T-cell (primary cell): ENCODE measurements at regions not wholly inside any gene's neighbourhood (a gene's known extent, or its start where the extent isn't known, plus 50 kb on each side); places are given as distances from the start of the nearest gene placed in this dataset.

Experiments used
- ATAC-seq, 4 experiments: fragments of 200-7000 bp in 3 of 4; fragments of 150-1000 bp in 1 of 4; cut with Tn5 transposase; replicated peaks in 1 of 4; 1 replicate in 3 of 4; 2 replicates in 1 of 4; pipeline ENCODE4 v1.10.0; 2021; ENCODE audit warnings: moderate library complexity in 3 of 4, mild to moderate bottlenecking in 2 of 4, moderate number of reproducible peaks in 1 of 4
- CTCF ChIA-PET, 2 donors: fragments of 300-600 bp; sonication (Branson Sonifier 250); formaldehyde crosslinking; loops; one replicate each; lab custom pipeline; 2022; ENCODE audit warnings: antibody characterized with exemption in 2 of 2; lab: Charles Lee
- POLR2A ChIA-PET, 2 donors: fragments of 300-600 bp; sonication (Branson Sonifier 250); formaldehyde crosslinking; loops; one replicate each; lab custom pipeline; 2022; ENCODE audit warnings: antibody characterized with exemption in 2 of 2; lab: Charles Lee
- DNase-seq, 35 experiments: peaks; one replicate each; pipeline versions ENCODE4 v3.0.0 to v3.0.0-alpha.2; 2013 to 2023
- H3K27ac ChIP-seq: one replicate; pipeline ENCODE4 v1.5.1; 2013; ENCODE audit warnings: low read length
- H3K27me3 ChIP-seq, 2 experiments: replicated peaks in 1 of 2; 1 replicate in 1 of 2; 2 replicates in 1 of 2; pipeline versions ENCODE4 v1.6.1 to v1.7.0; 2013; ENCODE audit warnings: low read length in 1 of 2, mixed read lengths in 1 of 2; ENCODE audit not compliant: control insufficient read depth in 2 of 2, insufficient read depth in 2 of 2; ENCODE audit errors: extremely low read depth in 1 of 2
- H3K36me3 ChIP-seq, 2 donors: 1 replicate in 1 of 2; 2 replicates in 1 of 2; pipeline versions ENCODE4 v1.6.1 to v1.7.0; 2013; ENCODE audit warnings: low read length in 1 of 2; ENCODE audit not compliant: control insufficient read depth in 2 of 2, insufficient read depth in 1 of 2; ENCODE audit errors: extremely low read depth in 1 of 2
- H3K4me1 ChIP-seq, 2 experiments: 1 replicate in 1 of 2; 2 replicates in 1 of 2; pipeline versions ENCODE4 v1.6.1 to v1.7.0; 2013; ENCODE audit warnings: low read length in 2 of 2, mixed read lengths in 1 of 2; ENCODE audit not compliant: insufficient read depth in 2 of 2, control insufficient read depth in 1 of 2; ENCODE audit errors: extremely low read depth in 1 of 2
- H3K4me3 ChIP-seq, 2 donors: 1 replicate in 1 of 2; 2 replicates in 1 of 2; pipeline versions ENCODE4 v1.5.1 to v1.7.0; 2013; ENCODE audit warnings: mild to moderate bottlenecking in 2 of 2, low read length in 1 of 2, moderate library complexity in 1 of 2; ENCODE audit not compliant: control insufficient read depth in 1 of 2; ENCODE audit errors: extremely low read depth in 1 of 2
- H3K9me3 ChIP-seq: 2 replicates; pipeline ENCODE4 v1.7.0; 2013
- H3K27ac Mint-ChIP-seq, 2 donors: one replicate each; pipeline ENCODE4 v1.8.0; 2020 to 2021; ENCODE audit warnings: mild to moderate bottlenecking in 2 of 2, mixed read lengths in 2 of 2
- H3K27me3 Mint-ChIP-seq, 2 donors: one replicate each; pipeline ENCODE4 v1.8.0; 2021 to 2022; ENCODE audit warnings: mixed read lengths in 2 of 2
- H3K36me3 Mint-ChIP-seq: one replicate; pipeline ENCODE4 v1.8.0; 2021; ENCODE audit warnings: mixed read lengths
- H3K4me1 Mint-ChIP-seq, 3 donors: one replicate each; pipeline ENCODE4 v1.8.0; 2020 to 2022; ENCODE audit warnings: mixed read lengths in 3 of 3, mild to moderate bottlenecking in 1 of 3
- H3K4me3 Mint-ChIP-seq, 3 donors: one replicate each; pipeline ENCODE4 v1.8.0; 2020 to 2022; ENCODE audit warnings: mild to moderate bottlenecking in 3 of 3, mixed read lengths in 3 of 3, moderate library complexity in 3 of 3
- H3K9me3 Mint-ChIP-seq, 3 donors: one replicate each; pipeline ENCODE4 v1.8.0; 2020 to 2022; ENCODE audit warnings: mixed read lengths in 3 of 3
- WGBS: methylation state at CpG from one replicate; pipeline ENCODE4 v1.1.5; 2013; ENCODE audit warnings: missing lambda C conversion rate; ENCODE audit not compliant: insufficient coverage; 5-methylcytosine and 5-hydroxymethylcytosine counted together

- ChIA-PET CTCF (interaction anchor here in 1 of 2 donors (0.6 kb wide), 1 partner anchor 23 kb away, joined by 6 read pairs; no protein-coding TSS in a partner anchor), POLR2A (no interaction called here)
- Histone ChIP-seq H3K27ac (no peak overlapping the region), H3K4me1 (peaks cover 0 to 3% of the 10 kb centered on the region in 2 experiments), H3K9me3 (no peaks in the 10 kb centered on the region), H3K36me3 (no peaks in the 10 kb centered on the region), H3K27me3 (no peaks in the 10 kb centered on the region), H3K4me3 (no peak overlapping the region)
- H3K4me1 Mint-ChIP-seq = peaks cover 0 to 4% (median 2%) of the 10 kb centered on the region in 3 donors
- no CpG with 5 or more reads among the region's 9 CpGs for WGBS
- no peaks in the 10 kb centered on the region for H3K36me3 Mint-ChIP-seq
- H3K27me3 Mint-ChIP-seq = peaks cover 0 to 2% of the 10 kb centered on the region in 2 donors
- H3K4me3 Mint-ChIP-seq = no peak overlapping the region
- no peaks in the 10 kb centered on the region for H3K9me3 Mint-ChIP-seq
- no peak overlapping the region for H3K27ac Mint-ChIP-seq
- no peak for DNase-seq
- no peak for ATAC-seq
These were observed 640.0 kb upstream of the BOD1L1 start for GRCh38 chr4:14267373-14268060.

GRCh38 chr4:14269824-14270223 lies 642.3 kb upstream of the BOD1L1 start:
- H3K9me3 Mint-ChIP-seq = no peaks in the 10 kb centered on the region
- H3K9me3 ChIP-seq = no peaks in the 10 kb centered on the region
- DNase-seq (peak in 1 of 35 experiments; percentile 6), ATAC-seq (no peak)
- ChIA-PET POLR2A (no interaction called here), CTCF (no interaction called here)
- no peak overlapping the region for H3K27ac Mint-ChIP-seq
- H3K36me3 Mint-ChIP-seq = no peaks in the 10 kb centered on the region
- H3K4me3 Mint-ChIP-seq = no peak overlapping the region
- no peak overlapping the region for H3K27ac ChIP-seq
- H3K27me3 ChIP-seq = no peaks in the 10 kb centered on the region
- no peaks in the 10 kb centered on the region for H3K36me3 ChIP-seq
- H3K27me3 Mint-ChIP-seq = peaks cover 0 to 2% of the 10 kb centered on the region in 2 donors
- WGBS = no CpG with 5 or more reads among the region's 3 CpGs
- H3K4me1 ChIP-seq = peaks cover 0 to 3% of the 10 kb centered on the region in 2 experiments
- no peak overlapping the region for H3K4me3 ChIP-seq
- H3K4me1 Mint-ChIP-seq = peaks cover 0 to 4% (median 2%) of the 10 kb centered on the region in 3 donors

GRCh38 chr4:14272206-14272605 lies 644.7 kb upstream of the BOD1L1 start:
- no peak overlapping the region for H3K4me3 ChIP-seq
- H3K27ac Mint-ChIP-seq = no peak overlapping the region
- no CpG with 5 or more reads among the region's 1 CpG for WGBS
- DNase-seq = no peak
- ChIA-PET CTCF (no interaction called here), POLR2A (no interaction called here)
- H3K36me3 Mint-ChIP-seq = no peaks in the 10 kb centered on the region
- peaks cover 0 to 2% of the 10 kb centered on the region in 2 donors for H3K27me3 Mint-ChIP-seq
- H3K36me3 ChIP-seq = no peaks in the 10 kb centered on the region
- H3K27me3 ChIP-seq = no peaks in the 10 kb centered on the region
- no peaks in the 10 kb centered on the region for H3K9me3 ChIP-seq
- peaks cover 0 to 4% (median 3%) of the 10 kb centered on the region in 3 donors for H3K9me3 Mint-ChIP-seq
- peaks cover 0 to 4% (median 2%) of the 10 kb centered on the region in 3 donors for H3K4me1 Mint-ChIP-seq
- no peak overlapping the region for H3K27ac ChIP-seq
- no peak for ATAC-seq
- H3K4me1 ChIP-seq = peaks cover 0 to 3% of the 10 kb centered on the region in 2 experiments
- H3K4me3 Mint-ChIP-seq = no peak overlapping the region

- peaks cover 0 to 6% of the 10 kb centered on the region in 2 donors for H3K27me3 Mint-ChIP-seq
These were observed 650.0 kb upstream of the BOD1L1 start for GRCh38 chr4:14277505-14277904.

DNA sequence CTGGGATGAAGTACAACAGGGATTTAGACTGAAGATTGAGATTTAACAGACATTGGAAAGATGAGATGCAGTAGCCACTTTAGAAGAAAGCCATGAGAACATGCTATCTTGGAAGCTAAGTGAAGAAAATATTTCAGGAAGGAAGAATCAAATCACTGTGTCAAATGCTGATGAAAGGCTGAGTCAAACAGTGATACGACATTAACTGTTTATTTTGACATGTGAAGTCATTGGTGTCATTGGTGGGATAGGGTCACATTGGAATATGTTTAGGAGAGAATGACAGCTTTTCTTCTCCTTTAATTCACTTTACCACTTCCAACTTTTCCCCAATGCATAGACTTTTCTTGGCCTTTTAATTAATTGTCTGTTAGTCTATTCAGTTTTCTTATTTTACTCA lies 653.0 kb upstream of the BOD1L1 start:
- no peaks in the 10 kb centered on the region for H3K4me1 Mint-ChIP-seq
- no peak overlapping the region for H3K27ac Mint-ChIP-seq
- CTCF ChIA-PET = interaction anchor here in 1 of 2 donors (0.5 kb wide), 1 partner anchor 162 kb away, joined by 3 read pairs; no protein-coding TSS in a partner anchor
- peaks cover 0 to 6% of the 10 kb centered on the region in 2 donors for H3K27me3 Mint-ChIP-seq
- H3K4me3 ChIP-seq = no peak overlapping the region
- H3K36me3 ChIP-seq = no peaks in the 10 kb centered on the region
- peaks cover 0 to 4% (median 0%) of the 10 kb centered on the region in 3 donors for H3K9me3 Mint-ChIP-seq
- POLR2A ChIA-PET = no interaction called here
- H3K4me3 Mint-ChIP-seq = no peak overlapping the region
- H3K27ac ChIP-seq = no peak overlapping the region
- H3K4me1 ChIP-seq = no peaks in the 10 kb centered on the region
- no peaks in the 10 kb centered on the region for H3K27me3 ChIP-seq
- no peak for ATAC-seq
- WGBS = no CpG with 5 or more reads among the region's 1 CpG
- H3K9me3 ChIP-seq = no peaks in the 10 kb centered on the region
- DNase-seq = no peak
- no peaks in the 10 kb centered on the region for H3K36me3 Mint-ChIP-seq

More at GRCh38 chr4:14277505-14277904, 650.0 kb upstream of the BOD1L1 start:
- 74% methylated on average over 3 of the region's 4 CpGs for WGBS
- DNase-seq = no peak
- Histone ChIP-seq H3K27ac (no peak overlapping the region), H3K4me3 (no peak overlapping the region), H3K4me1 (no peaks in the 10 kb centered on the region), H3K27me3 (no peaks in the 10 kb centered on the region), H3K9me3 (no peaks in the 10 kb centered on the region), H3K36me3 (no peaks in the 10 kb centered on the region)
- H3K4me1 Mint-ChIP-seq = no peaks in the 10 kb centered on the region
- H3K9me3 Mint-ChIP-seq = peaks cover 0 to 4% (median 3%) of the 10 kb centered on the region in 3 donors
- no peaks in the 10 kb centered on the region for H3K36me3 Mint-ChIP-seq
- no peak overlapping the region for H3K27ac Mint-ChIP-seq
- no peak overlapping the region for H3K4me3 Mint-ChIP-seq
- no peak for ATAC-seq
- POLR2A ChIA-PET = no interaction called here
- CTCF ChIA-PET = no interaction called here

DNA sequence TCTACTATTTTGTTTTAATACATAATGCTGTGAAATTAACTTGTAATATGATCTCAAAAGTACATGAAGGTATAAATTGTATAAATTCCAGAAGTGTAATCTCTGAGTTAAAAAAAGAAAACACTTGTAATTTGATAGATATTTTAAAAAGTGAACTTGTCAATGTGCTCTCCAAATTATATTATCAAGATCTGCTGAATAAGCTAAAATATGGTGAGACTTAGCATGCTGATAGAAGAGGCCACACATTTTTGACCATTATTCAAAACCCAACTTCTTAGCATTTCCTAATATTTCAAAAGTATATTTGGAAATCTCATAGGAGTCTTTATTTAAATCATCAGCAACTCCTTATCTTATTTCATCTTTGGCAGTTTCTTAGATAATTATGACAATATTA lies 657.1 kb upstream of the BOD1L1 start:
- Histone ChIP-seq H3K27me3 (no peaks in the 10 kb centered on the region), H3K36me3 (no peaks in the 10 kb centered on the region), H3K9me3 (no peaks in the 10 kb centered on the region), H3K27ac (no peak overlapping the region), H3K4me1 (no peaks in the 10 kb centered on the region), H3K4me3 (no peak overlapping the region)
- Mint-ChIP-seq H3K4me3 (no peak overlapping the region), H3K27ac (no peak overlapping the region), H3K36me3 (no peaks in the 10 kb centered on the region), H3K9me3 (peaks cover 4 to 10% (median 5%) of the 10 kb centered on the region in 3 donors), H3K27me3 (no peaks in the 10 kb centered on the region), H3K4me1 (no peaks in the 10 kb centered on the region)
- no peak for ATAC-seq
- ChIA-PET CTCF (no interaction called here), POLR2A (no interaction called here)
- no peak for DNase-seq
